ENCODE measurements at regions not wholly inside any gene's neighbourhood (a gene's known extent, or its start where the extent isn't known, plus 50 kb on each side); places are given as distances from the start of the nearest gene placed in this dataset.

DNA sequence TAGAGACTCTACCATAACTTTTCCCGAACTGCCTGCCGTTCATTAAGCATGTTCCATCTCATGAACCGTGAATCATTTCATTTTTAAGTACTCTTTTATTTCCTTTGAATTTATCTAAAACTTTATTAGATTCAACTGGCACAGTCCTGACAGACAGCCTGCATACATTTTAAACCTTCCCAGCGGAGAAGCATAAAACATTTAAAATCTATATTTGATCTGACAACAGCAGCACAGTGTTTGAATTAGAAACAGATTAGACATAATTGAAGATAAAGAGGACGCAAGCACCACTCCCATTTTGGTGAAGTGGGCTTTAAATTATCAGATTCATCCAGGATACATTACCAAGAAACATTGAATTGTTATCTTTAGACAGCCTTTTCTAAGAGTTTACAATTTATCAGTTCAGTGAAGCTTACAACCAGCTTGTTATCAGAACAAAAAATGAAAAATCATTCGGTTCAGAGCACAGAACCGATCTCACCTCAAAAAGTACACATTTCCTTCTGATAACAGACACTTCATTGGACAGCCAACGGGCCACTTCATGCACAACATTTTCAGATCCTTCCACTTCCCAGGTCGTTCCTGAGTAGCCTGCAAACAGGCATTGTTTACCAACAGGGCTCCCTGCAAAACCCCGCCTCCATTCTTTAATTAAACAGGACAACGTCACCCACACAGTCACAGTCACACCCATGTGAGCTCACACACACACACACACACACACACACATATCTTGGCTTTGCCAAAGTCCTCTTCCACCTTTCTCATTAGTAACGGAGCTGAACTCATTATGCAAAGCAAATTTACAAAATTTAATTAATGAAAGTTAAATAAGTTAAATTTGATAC, 171.2 kb downstream of the SP3 start:
- no peak for DNase-seq
- Histone ChIP-seq H3K9me3 (no peaks in the 10 kb centered on the region), H3K27me3 (peaks cover 12% of the 10 kb centered on the region; the same call in 1 of the 2 replicates), H3K4me3 (ENCODE audit: low read depth, low read length) (no peak overlapping the region), H3K4me1 (no peaks in the 10 kb centered on the region), H3K36me3 (no peaks in the 10 kb centered on the region)
- TF ChIP-seq, protein P1, sequence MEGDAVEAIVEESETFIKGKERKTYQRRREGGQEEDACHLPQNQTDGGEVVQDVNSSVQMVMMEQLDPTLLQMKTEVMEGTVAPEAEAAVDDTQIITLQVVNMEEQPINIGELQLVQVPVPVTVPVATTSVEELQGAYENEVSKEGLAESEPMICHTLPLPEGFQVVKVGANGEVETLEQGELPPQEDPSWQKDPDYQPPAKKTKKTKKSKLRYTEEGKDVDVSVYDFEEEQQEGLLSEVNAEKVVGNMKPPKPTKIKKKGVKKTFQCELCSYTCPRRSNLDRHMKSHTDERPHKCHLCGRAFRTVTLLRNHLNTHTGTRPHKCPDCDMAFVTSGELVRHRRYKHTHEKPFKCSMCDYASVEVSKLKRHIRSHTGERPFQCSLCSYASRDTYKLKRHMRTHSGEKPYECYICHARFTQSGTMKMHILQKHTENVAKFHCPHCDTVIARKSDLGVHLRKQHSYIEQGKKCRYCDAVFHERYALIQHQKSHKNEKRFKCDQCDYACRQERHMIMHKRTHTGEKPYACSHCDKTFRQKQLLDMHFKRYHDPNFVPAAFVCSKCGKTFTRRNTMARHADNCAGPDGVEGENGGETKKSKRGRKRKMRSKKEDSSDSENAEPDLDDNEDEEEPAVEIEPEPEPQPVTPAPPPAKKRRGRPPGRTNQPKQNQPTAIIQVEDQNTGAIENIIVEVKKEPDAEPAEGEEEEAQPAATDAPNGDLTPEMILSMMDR (IDR thresholded peaks at IDR 0.05; ENCODE audit: low read depth, low read length), result no peak

DNA sequence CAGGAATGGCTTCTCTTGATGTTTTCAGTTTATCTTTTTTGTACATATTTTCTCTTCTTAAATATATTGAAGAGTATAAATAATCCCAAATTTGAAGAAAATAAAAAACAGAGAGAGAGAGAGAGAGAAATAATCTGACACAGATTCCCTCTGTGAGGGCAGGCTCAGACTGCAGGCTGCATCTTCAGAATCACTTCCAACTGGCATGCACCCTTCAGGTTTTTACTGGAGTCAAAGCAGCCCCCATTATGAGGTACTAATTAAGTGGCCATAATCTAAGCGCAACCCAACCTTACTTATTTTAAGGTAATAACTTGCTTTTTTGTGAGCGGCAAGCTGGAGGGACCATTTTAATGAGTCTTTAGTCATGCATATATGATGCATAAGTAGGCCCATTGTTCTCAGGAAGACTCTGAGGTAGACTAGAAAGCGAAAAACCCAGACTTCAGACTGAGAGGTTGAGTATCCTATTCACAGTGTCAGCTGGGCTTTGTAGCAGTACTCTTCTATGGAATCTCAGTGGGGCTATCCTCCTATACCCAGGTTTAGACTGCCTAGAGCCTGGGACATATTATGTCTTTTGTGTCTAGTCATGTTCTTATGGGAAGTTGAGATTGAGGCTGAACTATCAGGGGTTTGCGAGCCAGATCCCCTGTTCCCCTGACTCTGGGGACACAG, 167.4 kb downstream of the SP3 start:
- Histone ChIP-seq H3K27me3 (peaks cover 2% of the 10 kb centered on the region; the same call in 1 of the 2 replicates), H3K36me3 (no peaks in the 10 kb centered on the region), H3K4me3 (ENCODE audit: low read depth, low read length) (no peak overlapping the region), H3K4me1 (no peaks in the 10 kb centered on the region), H3K9me3 (no peaks in the 10 kb centered on the region)
- no peak for DNase-seq
- TF ChIP-seq, protein P1 (IDR thresholded peaks at IDR 0.05; ENCODE audit: low read depth, low read length), result no peak

DNA sequence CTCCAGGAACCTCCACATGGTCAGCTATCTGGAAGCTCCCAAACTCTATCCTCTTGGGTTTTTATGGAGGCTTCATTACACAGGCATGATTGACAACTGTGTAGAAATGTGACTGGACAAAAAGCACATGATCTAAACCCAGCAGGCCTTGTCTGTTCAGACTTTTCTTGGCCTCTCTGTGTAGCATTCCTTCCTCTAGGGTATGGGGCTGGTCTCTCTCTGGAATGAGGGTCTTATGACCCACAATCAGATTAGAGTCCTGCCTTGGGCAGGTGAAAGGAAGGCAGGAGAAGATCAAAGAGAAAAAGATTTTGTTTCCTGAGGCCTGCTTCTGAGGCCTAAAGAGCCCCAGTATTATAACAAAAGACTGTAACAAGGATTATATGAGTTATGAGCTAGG, 162.7 kb downstream of the SP3 start:
- DNase-seq, result no peak
- H3K4me3 ChIP-seq (ENCODE audit: low read depth, low read length), result no peak overlapping the region
- TF ChIP-seq, protein P1 (IDR thresholded peaks at IDR 0.05; ENCODE audit: low read depth, low read length), result no peak

DNA sequence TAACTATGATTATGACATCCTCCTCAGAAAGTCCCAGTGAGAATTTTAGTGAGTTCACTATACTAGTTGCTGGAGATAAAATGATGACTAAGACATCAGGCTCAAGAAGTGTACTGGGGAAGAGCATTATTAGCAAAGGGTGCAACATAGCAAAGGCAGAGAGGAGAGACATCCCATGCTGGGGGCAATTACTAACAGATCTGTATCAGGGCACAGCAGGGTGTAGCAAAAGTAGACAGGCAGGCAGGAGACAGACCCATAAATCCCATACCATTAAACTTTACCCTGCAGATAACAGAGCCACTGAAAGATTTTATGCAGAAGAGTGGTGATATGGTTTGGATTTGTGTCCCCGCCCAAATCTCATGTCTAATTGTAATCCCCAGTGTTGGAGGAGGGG, 161.7 kb downstream of the SP3 start:
- H3K4me3 ChIP-seq (ENCODE audit: low read depth, low read length), result no peak overlapping the region
- TF ChIP-seq, protein P1 (IDR thresholded peaks at IDR 0.05; ENCODE audit: low read depth, low read length), result no peak
- H3K4me1 ChIP-seq, result no peaks in the 10 kb centered on the region
- H3K9me3 ChIP-seq, result no peaks in the 10 kb centered on the region
- H3K36me3 ChIP-seq, result no peaks in the 10 kb centered on the region
- no peak for DNase-seq
- no peaks in the 10 kb centered on the region for H3K27me3 ChIP-seq

More for the DNA sequence above, 162.7 kb downstream of the SP3 start:
- Histone ChIP-seq H3K4me1 (no peaks in the 10 kb centered on the region), H3K9me3 (no peaks in the 10 kb centered on the region), H3K27me3 (no peaks in the 10 kb centered on the region), H3K36me3 (no peaks in the 10 kb centered on the region)

DNA sequence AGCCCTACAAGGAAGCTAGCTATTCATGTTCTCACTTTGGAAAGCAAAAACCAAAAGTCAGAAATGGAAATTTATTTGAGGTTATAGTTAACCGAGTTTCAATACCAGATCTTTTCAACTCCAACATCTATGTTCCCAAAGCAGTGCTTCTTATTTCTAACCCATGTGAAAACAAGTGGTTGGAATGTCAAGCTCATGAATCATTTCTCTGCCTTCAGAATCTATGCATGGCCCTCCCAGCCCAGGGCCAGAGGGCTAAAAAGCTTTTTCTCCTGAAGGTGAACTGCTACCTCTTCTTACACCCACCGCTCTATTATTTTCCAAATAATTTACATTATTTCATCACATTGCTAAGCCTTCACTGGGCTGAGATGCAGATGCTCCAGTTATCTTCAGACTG, 158.4 kb downstream of the SP3 start:
- no peak overlapping the region for H3K4me3 ChIP-seq (ENCODE audit: low read depth, low read length)
- TF ChIP-seq, protein P1 (IDR thresholded peaks at IDR 0.05; ENCODE audit: low read depth, low read length), result no peak
- no peaks in the 10 kb centered on the region for H3K36me3 ChIP-seq
- DNase-seq, result no peak
- H3K27me3 ChIP-seq, result no peaks in the 10 kb centered on the region
- H3K9me3 ChIP-seq, result no peaks in the 10 kb centered on the region
- no peaks in the 10 kb centered on the region for H3K4me1 ChIP-seq

DNA sequence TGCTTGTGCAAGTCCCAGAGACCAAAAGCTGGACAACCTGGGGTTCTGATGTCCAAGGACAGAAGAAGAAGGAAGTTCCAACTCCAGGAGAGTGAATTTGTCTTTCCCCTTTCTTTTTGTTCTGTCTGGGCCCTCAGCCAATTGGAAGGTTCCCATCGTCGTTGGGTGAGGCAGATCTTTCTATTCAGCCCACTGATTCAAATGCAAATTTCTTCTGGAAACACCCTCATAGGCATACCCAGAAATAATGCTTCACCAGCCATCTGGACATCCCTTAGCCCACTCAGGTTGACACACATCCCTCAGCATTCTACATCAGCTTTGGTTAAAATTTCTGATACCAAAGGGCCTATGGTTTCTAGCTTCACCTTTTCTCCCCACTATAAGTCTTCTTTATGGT, 156.5 kb downstream of the SP3 start:
- Histone ChIP-seq H3K4me1 (no peaks in the 10 kb centered on the region), H3K4me3 (ENCODE audit: low read depth, low read length) (no peak overlapping the region), H3K9me3 (no peaks in the 10 kb centered on the region), H3K27me3 (no peaks in the 10 kb centered on the region), H3K36me3 (no peaks in the 10 kb centered on the region)
- DNase-seq, result no peak
- TF ChIP-seq, protein P1 (IDR thresholded peaks at IDR 0.05; ENCODE audit: low read depth, low read length), result no peak
